Fibroblast of lung (primary cell): ENCODE measurements at regions not wholly inside any gene's neighbourhood (a gene's known extent, or its start where the extent isn't known, plus 50 kb on each side); places are given as distances from the start of the nearest gene placed in this dataset.

Source experiments
- DNase-seq, 2 donors: peaks; one replicate each; pipeline versions ENCODE4 v3.0.0 to v3.0.0-alpha.2; 2010; ENCODE audit warnings: low read depth in 2 of 2
- H2AFZ ChIP-seq: 2 replicates; pipeline ENCODE4 v1.5.1; 2012; ENCODE audit warnings: low read length, control low read depth, inconsistent platforms
- H3K27ac ChIP-seq: 2 replicates; pipeline ENCODE4 v1.5.1; 2011; ENCODE audit warnings: low read length, control low read depth; ENCODE audit not compliant: insufficient read depth
- H3K27me3 ChIP-seq: 2 replicates; pipeline ENCODE4 v1.5.1; 2011; ENCODE audit warnings: mild to moderate bottlenecking, low read length; ENCODE audit not compliant: control insufficient read depth, insufficient read depth
- H3K36me3 ChIP-seq: 2 replicates; pipeline ENCODE4 v1.5.1; 2011; ENCODE audit warnings: low read length; ENCODE audit not compliant: control insufficient read depth, insufficient read depth
- H3K4me1 ChIP-seq: 2 replicates; pipeline ENCODE4 v1.5.1; 2011; ENCODE audit warnings: low read length; ENCODE audit not compliant: control insufficient read depth, insufficient read depth; ENCODE audit errors: extremely low read depth
- H3K4me2 ChIP-seq: 2 replicates; pipeline ENCODE4 v1.5.1; 2011; ENCODE audit warnings: low read length, control low read depth; ENCODE audit not compliant: insufficient read depth; ENCODE audit errors: extremely low read depth
- H3K4me3 ChIP-seq, 4 experiments: fragments of 200-600 bp in 1 of 4; sonication (generic) in 1 of 4; replicated peaks in 1 of 4; 2 replicates each; pipeline ENCODE4 v1.5.1; 2011 to 2016; ENCODE audit warnings: low read length in 4 of 4, low read depth in 3 of 4, mild to moderate bottlenecking in 3 of 4, control low read depth in 2 of 4, inconsistent platforms in 1 of 4, mixed read lengths in 1 of 4; ENCODE audit not compliant: insufficient read depth in 1 of 4; ENCODE audit errors: control extremely low read depth in 1 of 4
- H3K79me2 ChIP-seq: 2 replicates; pipeline ENCODE4 v1.5.1; 2012; ENCODE audit warnings: mild to moderate bottlenecking, low read length, inconsistent platforms; ENCODE audit not compliant: control insufficient read depth, insufficient read depth
- H3K9ac ChIP-seq: 2 replicates; pipeline ENCODE4 v1.5.1; 2011; ENCODE audit warnings: mild to moderate bottlenecking, low read length, control low read depth; ENCODE audit not compliant: insufficient read depth
- H3K9me3 ChIP-seq: 2 replicates; pipeline ENCODE4 v1.5.1; 2012; ENCODE audit warnings: low read depth, low read length; ENCODE audit not compliant: control insufficient read depth, insufficient read depth
- H4K20me1 ChIP-seq: 2 replicates; pipeline ENCODE4 v1.5.1; 2011; ENCODE audit warnings: low read length; ENCODE audit not compliant: control insufficient read depth, insufficient read depth; ENCODE audit errors: extremely low read depth
- CTCF ChIP-seq, 2 donors: IDR thresholded peaks in 1 of 2; conservative IDR thresholded peaks in 1 of 2; 1 replicate in 1 of 2; 2 replicates in 1 of 2; pipeline ENCODE4 v1.5.1; 2011 to 2012; ENCODE audit warnings: low read length in 2 of 2, control low read depth in 1 of 2, inconsistent platforms in 1 of 2, low read depth in 1 of 2, mild to moderate bottlenecking in 1 of 2
- EZH2 ChIP-seq: IDR thresholded peaks from 2 replicates; pipeline ENCODE4 v1.5.1; 2012; ENCODE audit warnings: low read length, control low read depth, mild to moderate bottlenecking; ENCODE audit errors: missing control alignments

- no peak for DNase-seq
- TF ChIP-seq EZH2 (no peak), CTCF (conservative IDR thresholded peaks at IDR 0.05 in 1 of 2, IDR thresholded peaks at IDR 0.05 in 1 of 2; ENCODE audit: low read depth in 1 of 2, low read length in 2 of 2) (no peak)
- Histone ChIP-seq H3K4me3 (no peak overlapping the region), H3K9me3 (no peaks in the 10 kb centered on the region), H3K79me2 (no peaks in the 10 kb centered on the region), H4K20me1 (no peaks in the 10 kb centered on the region), H3K9ac (no peak overlapping the region), H3K27me3 (no peaks in the 10 kb centered on the region), H3K4me1 (no peaks in the 10 kb centered on the region), H3K27ac (no peak overlapping the region), H3K4me2 (no peak overlapping the region), H2AFZ (no peak overlapping the region), H3K36me3 (no peaks in the 10 kb centered on the region)
Observed at GRCh38 chr6:98384334-98384733, 450.0 kb upstream of the POU3F2 start.

- Histone ChIP-seq H3K4me3 (no peak overlapping the region), H3K9me3 (no peaks in the 10 kb centered on the region), H3K4me2 (no peak overlapping the region), H3K27me3 (no peaks in the 10 kb centered on the region), H2AFZ (no peak overlapping the region), H3K79me2 (no peaks in the 10 kb centered on the region), H3K27ac (no peak overlapping the region), H4K20me1 (no peaks in the 10 kb centered on the region), H3K4me1 (no peaks in the 10 kb centered on the region), H3K36me3 (no peaks in the 10 kb centered on the region), H3K9ac (no peak overlapping the region)
- no peak for DNase-seq
- TF ChIP-seq CTCF (conservative IDR thresholded peaks at IDR 0.05 in 1 of 2, IDR thresholded peaks at IDR 0.05 in 1 of 2; ENCODE audit: low read depth in 1 of 2, low read length in 2 of 2) (no peak), EZH2 (no peak)
Observed at GRCh38 chr6:98384801-98385200, 449.6 kb upstream of the POU3F2 start.

GRCh38 chr6:98395610-98396166 lies 438.7 kb upstream of the POU3F2 start:
- no peak overlapping the region for H3K9ac ChIP-seq
- H4K20me1 ChIP-seq, result no peaks in the 10 kb centered on the region
- no peak overlapping the region for H3K27ac ChIP-seq
- H3K36me3 ChIP-seq, result no peaks in the 10 kb centered on the region
- H3K4me3 ChIP-seq, result no peak overlapping the region
- no peaks in the 10 kb centered on the region for H3K4me1 ChIP-seq
- no peak overlapping the region for H2AFZ ChIP-seq
- H3K9me3 ChIP-seq, result no peaks in the 10 kb centered on the region
- no peaks in the 10 kb centered on the region for H3K27me3 ChIP-seq
- no peaks in the 10 kb centered on the region for H3K79me2 ChIP-seq
- DNase-seq, result no peak
- no peak overlapping the region for H3K4me2 ChIP-seq
- TF ChIP-seq EZH2 (no peak), CTCF (conservative IDR thresholded peaks at IDR 0.05 in 1 of 2, IDR thresholded peaks at IDR 0.05 in 1 of 2; ENCODE audit: low read depth in 1 of 2, low read length in 2 of 2) (no peak)
